Left cardiac atrium (tissue), 4 donors: ENCODE measurements at regions not wholly inside any gene's neighbourhood (a gene's known extent, or its start where the extent isn't known, plus 50 kb on each side); places are given as distances from the start of the nearest gene placed in this dataset.

Source experiments
- ATAC-seq, 2 donors: fragments of 200-7000 bp; cut with Tn5 transposase; one replicate each; pipeline ENCODE4 v1.9.1; 2020; ENCODE audit warnings: mild to moderate bottlenecking in 2 of 2, moderate library complexity in 2 of 2
- DNase-seq: peaks from one replicate; pipeline ENCODE4 v3.0.0-alpha.2; 2020
- intact Hi-C, 2 donors: fragments of 100-400 bp; cut with DNase I; formaldehyde crosslinking; loops; one replicate each; pipeline versions ENCODE4 v1.14.1 to v1.15.1; 2022 to 2023
- donor health status: DM: no; HTN: yes; CAD: no.
- donor health status: DM: no; HTN: yes; CAD: no; lungs with severe emphysema.
- donor health status: DM: yes; HTN: yes; CAD: no.
- donor health status: Dilated cardiomyopathy.

DNA sequence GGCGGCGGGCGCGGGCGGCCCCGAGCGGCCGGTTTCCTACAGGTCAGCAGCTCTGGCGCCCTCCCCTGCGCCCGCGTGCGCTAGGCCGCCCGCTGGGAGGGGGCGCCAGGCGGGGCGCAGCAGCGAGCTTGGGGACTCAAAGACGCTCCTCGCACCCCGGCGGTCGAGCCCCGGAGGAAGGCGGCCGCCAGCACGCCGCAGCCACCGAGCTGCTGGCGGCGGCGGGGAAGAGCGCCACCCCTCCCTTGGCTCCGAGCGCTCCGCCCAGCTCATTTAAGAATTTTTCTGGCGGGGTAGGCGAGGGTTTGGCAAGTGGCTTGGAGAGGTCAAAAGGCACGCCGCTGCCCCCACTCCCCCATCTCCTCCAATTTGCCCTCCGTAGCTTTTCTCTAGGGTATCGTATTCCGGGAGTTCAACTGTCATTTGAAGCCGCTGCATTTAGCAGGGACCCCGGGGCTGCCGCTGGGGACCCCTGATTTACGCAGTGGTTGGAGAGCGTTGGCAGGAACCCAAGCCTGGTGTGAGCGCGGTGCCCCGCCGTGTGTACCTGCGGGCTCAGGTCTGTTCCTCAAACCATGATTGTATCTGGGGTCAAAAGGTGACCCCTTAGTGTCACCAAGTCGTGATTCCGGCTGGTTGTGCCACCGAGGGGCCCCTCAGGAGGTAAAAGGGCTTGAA, 59.5 kb upstream of the GSE1 start:
- intact Hi-C loops = loop anchor here in 1 of 2 donors (10.0 kb wide), 1 partner anchor 51 kb away; no protein-coding TSS in a partner anchor
- ATAC-seq = peak; percentile 54 to 63
- DNase-seq = peak; percentile 82

DNA sequence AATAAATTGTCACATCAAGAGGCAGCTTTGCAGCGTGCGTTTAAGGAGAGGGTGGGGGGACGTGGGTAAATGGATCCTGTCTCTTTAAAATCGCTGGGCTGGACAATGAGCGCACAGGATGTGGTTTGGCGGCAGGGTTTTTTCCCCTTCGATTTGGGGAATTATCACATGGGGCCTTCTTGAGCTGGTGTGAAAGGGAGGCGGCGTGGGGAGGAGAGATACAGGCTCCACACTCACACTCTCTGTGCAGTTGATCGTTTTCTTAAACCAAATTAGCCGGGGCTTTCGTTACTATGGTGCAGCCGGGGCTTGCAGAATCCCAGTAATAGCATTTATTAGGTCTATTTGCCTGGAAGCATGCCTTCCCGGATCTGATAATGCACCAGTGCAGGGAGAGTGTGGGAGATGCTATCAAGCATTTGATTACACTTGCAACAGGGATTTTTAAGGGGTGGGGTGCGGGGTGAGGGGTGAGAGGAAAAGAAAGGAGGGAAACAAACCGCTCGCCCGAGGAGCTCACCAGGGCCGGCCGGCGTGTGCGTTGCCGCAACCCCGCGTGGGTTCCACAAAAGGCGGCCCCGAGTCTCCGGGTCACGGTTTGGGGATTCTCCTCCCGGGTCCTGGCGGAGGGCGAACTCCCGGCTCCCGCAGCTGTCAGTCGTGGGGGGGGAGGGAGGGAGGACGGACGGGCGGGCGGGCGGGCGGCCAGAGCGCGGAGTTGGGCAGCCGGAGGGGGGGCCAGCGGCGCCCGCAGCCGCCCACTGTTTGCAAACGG, 58.8 kb upstream of the GSE1 start:
- DNase-seq (peak; percentile 70), ATAC-seq (peak; percentile 58 to 67)
- intact Hi-C loops = loop anchor here in 1 of 2 donors (10.0 kb wide), 1 partner anchor 50 kb away; no protein-coding TSS in a partner anchor

DNA sequence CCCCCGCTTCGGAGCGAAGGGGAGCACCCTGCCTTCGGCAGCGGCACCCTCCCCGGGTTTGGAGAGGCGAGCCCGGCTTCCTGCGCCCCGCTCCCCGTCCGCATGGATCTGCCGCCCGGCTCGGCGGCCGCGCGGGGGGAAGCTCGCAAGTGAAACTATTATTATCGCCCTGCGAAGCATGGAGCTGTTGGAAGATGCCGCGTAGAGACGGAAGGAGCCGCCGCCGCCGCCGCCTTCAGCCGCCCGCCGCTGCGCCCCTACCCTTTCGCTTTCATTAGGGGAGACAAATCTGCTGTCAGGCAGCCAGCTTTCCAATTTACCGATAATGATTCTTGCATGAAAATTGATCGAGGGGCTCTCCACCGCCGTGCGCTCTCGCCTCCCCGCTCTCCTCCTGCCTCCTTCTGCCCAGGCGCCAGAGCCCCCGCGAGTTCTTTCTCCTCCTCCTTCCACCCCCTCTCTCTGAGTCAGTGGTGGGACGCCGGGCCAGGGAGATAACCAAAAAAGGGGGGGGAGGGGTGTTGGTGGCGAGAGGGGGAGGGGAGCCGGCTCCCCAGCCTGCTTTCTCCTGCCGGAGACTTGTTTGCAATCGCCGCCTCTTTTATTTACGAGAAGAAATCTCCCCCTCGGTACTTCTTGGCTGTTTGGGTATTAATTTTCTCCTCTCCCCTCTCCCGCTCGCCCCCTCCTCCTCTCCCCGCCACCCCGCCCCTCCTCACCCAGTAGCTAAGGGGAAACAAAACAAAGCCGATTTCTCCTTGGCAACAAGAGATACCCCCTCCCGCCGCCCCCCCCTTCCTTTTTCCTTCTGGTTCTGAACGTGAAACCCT, 58.0 kb upstream of the GSE1 start:
- DNase-seq = peak; percentile 82
- intact Hi-C loops = loop anchor here (5.0 to 10.0 kb wide), 2 partner anchors 50 to 57 kb away; partner anchors contain the start of gene GSE1 (in 1 of the 2)
- ATAC-seq = peak; percentile 38 to 76

DNA sequence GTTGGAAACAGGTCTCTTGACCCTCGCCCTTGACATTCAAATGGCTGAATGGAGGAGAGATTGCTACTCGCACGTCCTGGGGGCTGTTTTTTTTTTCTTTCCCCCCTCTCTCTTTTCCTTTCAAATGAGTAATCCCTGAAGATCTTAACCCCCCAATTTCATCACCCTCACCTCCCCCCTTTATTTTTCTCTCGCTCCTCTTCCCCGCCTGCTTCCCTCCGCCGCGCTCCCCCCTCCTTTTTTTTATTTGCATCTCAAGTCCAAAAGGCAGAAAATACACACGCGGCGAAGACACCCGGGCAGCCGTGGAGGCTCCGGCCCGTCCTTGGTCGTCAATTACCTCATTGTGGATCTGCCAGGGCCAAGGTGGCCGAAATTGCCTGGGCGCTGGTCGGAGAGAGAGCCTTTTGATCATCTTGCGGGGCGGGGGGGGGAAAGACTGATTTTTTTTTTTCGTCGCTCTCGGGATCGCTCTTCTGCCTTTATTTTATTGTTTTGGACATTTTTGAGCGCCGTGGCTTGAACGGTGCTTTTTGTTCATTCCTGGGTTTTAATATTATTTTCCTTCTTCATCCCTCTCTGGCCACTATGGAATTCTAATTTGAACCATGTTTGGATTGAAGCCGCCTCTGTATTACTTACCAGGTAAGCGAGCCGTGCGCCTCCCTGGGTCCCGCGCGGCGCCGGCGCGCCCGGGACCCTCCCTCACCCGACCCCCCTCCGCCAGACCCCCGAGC, 57.2 kb upstream of the GSE1 start:
- DNase-seq (no peak), ATAC-seq (no peak)
- intact Hi-C loops = loop anchor here (5.0 to 10.0 kb wide), 2 partner anchors 49 to 56 kb away; partner anchors contain the start of gene GSE1 (in 1 of the 2)

DNA sequence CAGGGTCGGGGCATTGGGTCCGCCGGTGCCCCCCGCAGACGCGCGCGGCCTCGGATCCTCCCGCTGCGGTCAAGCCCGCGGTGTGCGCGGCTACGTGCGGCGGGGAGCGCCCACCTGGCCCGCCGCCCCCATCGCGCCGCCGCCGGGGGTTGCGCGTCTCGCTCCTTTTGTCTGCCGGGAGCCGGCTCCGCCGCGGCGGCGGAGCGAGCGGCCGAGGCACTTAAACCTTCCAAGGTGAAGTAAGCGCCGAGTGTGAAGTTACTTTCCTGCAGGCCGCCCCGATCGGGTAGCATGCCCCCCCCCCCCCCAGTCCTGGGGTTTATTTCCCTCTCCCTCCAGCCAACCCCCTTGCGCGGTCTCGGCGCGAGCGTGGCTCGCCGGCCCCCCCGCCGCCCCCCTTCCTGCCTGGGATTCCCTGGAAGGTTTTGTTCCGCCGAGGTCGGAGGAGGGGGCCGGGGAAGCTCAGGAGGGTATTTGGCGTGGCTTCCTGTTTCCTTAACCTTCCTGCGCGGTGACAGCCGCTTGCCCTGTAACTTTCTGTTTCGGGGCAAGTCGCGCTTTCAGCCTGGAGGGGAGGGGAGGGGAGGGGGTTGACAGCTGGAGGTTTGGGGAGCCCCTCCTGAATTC, 56.6 kb upstream of the GSE1 start:
- ATAC-seq = peak in 1 of 2 donors; percentile 2
- peak; percentile 58 for DNase-seq
- intact Hi-C loops = loop anchor here (5.0 to 10.0 kb wide), 2 partner anchors 48 to 56 kb away; partner anchors contain the start of gene GSE1 (in 1 of the 2)

DNA sequence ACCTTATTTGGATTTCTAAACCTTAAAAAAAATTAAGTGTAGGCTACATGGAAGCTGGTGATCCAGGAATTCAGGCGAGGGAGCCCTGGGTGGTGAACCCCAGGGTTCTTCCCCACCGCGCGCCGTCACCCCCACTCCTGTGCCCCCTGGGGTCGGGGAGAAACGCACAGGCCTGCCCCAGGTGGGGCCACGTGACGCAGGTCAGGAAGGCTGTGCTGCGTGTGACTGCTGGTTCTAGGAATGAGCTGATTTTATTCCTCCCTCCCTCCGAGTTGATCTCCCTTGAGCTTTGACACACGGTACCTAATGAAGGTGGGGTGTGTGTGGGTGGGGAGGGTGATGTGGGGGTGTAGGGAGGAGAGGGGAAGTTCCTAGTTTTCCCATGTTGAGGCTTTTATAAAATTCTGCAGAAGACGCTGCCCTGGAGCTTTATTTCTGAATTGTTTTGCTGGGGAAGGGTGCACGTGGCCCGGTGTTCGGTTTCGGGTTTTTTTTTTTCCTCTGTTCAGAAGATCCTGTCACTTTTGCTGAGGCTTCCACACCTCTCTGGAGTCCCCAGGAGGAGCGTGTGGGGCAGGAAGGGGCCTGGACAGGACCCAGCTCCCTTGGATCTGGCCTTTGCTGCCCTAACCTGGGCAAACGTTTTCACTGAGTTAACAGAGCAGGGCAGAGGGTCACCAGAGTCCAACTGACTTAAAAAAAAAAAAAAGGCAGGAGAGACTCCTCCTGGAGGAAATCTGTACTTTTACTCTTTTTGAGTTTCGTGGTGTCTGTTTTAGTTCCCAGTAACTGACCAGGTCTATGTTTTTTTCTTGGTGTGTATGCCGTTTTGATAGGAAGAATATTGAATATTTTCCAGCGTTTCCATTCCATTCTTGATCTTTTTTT, 55.8 kb upstream of the GSE1 start:
- no peak for ATAC-seq
- DNase-seq = no peak
- intact Hi-C loops = loop anchor here (5.0 to 10.0 kb wide), 2 partner anchors 47 to 55 kb away; partner anchors contain the start of gene GSE1 (in 1 of the 2)

DNA sequence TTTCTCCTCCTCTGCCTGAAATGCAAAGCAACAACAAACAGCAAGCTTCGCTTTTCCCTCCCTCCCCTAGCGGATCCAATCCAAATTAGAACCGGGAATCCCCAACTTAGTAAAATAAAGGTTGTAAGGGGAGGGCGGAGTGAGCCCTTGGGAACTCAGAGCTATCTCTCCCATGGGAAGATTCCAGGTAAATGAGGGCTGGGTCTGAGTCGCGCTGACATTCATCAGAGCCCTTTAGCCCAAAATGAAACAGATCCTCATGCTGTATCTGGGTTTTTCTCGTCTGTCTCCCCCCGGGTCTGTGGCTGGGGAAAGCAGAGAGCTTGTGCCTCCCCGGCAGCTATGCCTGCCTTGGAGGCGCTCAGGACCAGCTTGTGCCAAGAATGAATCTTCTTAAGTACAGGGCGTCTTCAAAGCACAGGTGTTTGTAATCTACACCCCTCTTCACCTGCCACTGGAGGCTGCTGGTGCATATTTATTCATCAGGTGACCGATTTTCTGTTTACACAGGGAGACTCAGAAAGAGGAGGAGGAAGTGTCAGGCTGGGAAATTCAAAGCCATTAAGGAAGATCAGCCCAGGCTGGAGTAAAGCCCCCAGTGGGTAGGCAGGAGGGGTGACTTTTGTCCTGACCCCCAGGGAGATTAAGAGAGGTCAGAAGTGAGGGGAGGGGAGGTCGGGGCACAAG, 55.0 kb upstream of the GSE1 start:
- ATAC-seq (no peak), DNase-seq (no peak)
- intact Hi-C loops = loop anchor here (5.0 to 10.0 kb wide), 2 partner anchors 47 to 54 kb away; partner anchors contain the start of gene GSE1 (in 1 of the 2)

DNA sequence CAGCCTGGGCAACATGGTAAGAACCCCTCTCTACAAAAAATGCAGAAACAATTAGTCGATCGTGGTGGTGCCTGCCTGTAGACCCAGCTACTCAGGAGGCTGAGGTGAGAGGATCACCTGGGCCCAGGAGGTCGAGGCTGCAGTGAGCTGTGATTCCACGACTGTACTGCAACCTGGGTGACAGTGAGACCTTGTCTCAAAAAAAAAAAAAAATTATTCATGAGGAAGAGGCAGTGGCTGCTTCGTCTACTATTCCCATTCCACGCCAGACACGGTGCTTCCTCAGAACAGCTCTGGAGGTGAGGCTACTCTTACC, 52.2 kb upstream of the GSE1 start:
- ATAC-seq (no peak), DNase-seq (no peak)
- intact Hi-C loops = no loop called here

DNA sequence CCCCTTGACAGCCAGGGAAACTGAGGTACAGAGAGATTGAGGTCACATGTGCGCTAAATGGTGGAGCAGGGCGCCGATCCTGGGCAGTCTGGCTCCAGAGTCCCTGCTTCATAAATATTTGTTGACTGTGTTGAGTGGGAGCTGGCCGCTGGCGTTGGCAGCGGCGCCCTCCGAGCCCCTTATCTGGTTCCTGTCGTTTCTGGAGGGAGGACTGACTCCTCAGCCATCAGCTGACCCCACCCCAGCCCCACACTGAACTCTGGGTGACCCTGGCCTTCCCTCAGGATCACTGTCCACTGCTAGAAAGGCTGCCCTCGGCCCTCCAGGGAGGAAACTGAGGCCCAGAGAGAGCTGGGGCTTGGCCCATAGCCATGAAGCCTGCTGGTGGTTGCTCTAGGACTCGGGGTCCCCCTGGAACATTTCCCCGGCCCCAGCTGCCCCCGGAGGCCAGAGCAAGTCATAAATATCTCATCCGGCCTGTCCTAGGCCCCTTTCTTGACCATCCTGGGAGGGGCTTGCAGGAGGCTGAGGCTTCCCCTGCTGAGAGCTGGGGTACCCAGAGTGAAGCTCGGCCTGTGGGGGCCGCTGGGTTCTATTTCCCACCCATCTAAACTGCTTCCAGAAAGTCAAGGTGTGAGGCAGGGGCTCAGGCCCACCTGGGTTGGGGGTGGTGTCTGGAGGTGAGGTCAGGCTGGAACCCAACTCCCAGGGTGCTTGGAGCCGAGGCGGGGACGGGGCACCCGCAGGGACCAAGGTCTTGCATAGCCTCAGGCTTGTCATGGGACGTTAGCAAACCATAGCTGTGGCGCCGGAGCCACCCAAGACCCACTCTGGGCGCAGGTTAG, 51.7 kb upstream of the GSE1 start:
- intact Hi-C loops = no loop called here
- DNase-seq (peak; percentile 48), ATAC-seq (no peak)

DNA sequence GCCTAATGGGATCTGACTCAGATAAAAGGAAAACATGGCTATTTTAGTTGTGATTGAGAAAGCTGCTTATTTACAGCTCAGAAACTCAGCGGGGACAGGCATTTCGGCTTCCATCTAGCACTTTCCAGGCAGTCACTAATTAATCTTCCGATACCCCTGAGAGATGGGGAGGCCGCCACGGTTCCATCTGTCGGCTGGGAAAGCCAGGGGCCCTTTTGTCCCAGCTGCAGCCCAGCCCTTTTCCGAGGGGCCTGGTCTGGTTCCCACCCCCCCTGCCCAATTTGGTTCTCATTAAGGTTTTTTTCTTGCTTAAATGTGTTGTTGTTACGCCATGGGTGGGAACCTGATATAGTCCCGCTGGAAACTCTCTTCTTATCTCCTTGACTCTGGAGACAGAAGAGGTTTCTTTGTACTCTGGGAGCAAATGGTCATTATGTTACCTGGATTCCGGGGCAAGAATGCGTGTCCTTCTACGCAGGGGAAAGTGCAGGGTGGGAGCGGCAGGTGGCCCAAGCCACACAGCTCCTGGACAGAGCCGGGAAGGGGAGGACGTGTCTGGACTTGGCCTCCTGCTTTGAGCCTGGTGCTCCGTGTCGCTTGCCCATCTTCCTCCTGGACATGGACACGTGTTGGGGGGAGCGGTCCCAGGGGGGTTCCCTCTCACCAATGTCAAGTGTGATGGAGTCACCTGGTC, 50.9 kb upstream of the GSE1 start:
- intact Hi-C loops = no loop called here
- no peak for DNase-seq
- ATAC-seq = no peak

DNA sequence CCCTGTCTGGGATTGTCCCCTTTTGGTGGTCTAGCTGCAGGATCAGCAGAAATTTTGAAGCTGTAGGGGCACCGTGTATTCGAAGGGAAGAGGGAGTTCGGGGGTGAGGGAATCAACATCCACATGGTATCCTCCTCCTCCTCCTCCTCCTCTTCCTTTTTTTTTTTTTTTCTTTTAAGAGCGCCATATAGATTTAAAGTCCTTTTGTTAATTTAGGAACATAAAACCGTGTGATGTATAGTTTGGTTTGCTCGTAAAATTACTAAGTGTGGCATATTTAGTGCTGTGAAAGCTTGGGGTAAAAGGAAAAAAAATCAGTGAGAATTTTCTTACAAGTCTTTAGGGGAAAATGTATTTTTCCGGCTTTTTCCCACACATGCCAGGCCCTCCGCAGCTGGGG, 50.1 kb upstream of the GSE1 start:
- ATAC-seq (no peak), DNase-seq (no peak)
- intact Hi-C loops = no loop called here
